A549 (cell line): ENCODE measurements at regions not wholly inside any gene's neighbourhood (a gene's known extent, or its start where the extent isn't known, plus 50 kb on each side); places are given as distances from the start of the nearest gene placed in this dataset.

Experiments used
- CEBPB ChIP-seq, 2 experiments: fragments of >200 bp in 1 of 2; sonication (Bioruptor Twin) in 1 of 2; formaldehyde crosslinking in 1 of 2; IDR thresholded peaks; 2 replicates each; pipeline ENCODE4 v1.6.1; 2012 to 2016
- CTCF ChIP-seq: fragments of >200 bp; sonication (Bioruptor Twin); formaldehyde crosslinking; IDR thresholded peaks from 3 replicates; pipeline ENCODE4 v1.5.1; 2016
- HDAC2 ChIP-seq: fragments of 200-600 bp; sonication (generic); IDR thresholded peaks from 2 replicates; pipeline ENCODE4 v1.6.1; 2016
- HEYL ChIP-seq: fragments of 250-450 bp; sonication (Bioruptor Pico); IDR thresholded peaks from 2 replicates; pipeline ENCODE4 v1.8.0; 2021; ENCODE audit warnings: mild to moderate bottlenecking, moderate library complexity
- MAFK ChIP-seq: fragments of 450-650 bp; IDR thresholded peaks from 2 replicates; pipeline ENCODE4 v1.6.1; 2014; ENCODE audit not compliant: partially characterized antibody
- MYC ChIP-seq: IDR thresholded peaks from 2 replicates; pipeline ENCODE4 v1.6.1; 2012; ENCODE audit warnings: mild to moderate bottlenecking, inconsistent platforms, low read length, improper control_type of control experiment, borderline replicate concordance
- POLR2A ChIP-seq: IDR thresholded peaks from 2 replicates; pipeline ENCODE4 v1.6.1; 2012; ENCODE audit warnings: mild to moderate bottlenecking, low read length
- POLR2AphosphoS2 ChIP-seq: conservative IDR thresholded peaks from 2 replicates; pipeline ENCODE4 v1.6.1; 2012; ENCODE audit warnings: low read length, improper control_type of control experiment, inconsistent platforms
- SREBF2 ChIP-seq: fragments of 450-650 bp; IDR thresholded peaks from 2 replicates; pipeline ENCODE4 v1.6.1; 2014; ENCODE audit warnings: mild to moderate bottlenecking, moderate library complexity
- ZNF302 ChIP-seq: fragments of 250-450 bp; sonication (Bioruptor Pico); IDR thresholded peaks from 2 replicates; pipeline ENCODE4 v1.9.0; 2021; ENCODE audit warnings: inconsistent platforms, mild to moderate bottlenecking, moderate library complexity
- TF ChIP-seq, protein P1 (sequence below): fragments of 450-650 bp; IDR thresholded peaks from 2 replicates; pipeline ENCODE4 v1.6.1; 2014; ENCODE audit warnings: antibody characterized with exemption
- TF ChIP-seq, protein P2 (sequence below): IDR thresholded peaks from 2 replicates; pipeline ENCODE4 v1.6.1; 2012

DNA sequence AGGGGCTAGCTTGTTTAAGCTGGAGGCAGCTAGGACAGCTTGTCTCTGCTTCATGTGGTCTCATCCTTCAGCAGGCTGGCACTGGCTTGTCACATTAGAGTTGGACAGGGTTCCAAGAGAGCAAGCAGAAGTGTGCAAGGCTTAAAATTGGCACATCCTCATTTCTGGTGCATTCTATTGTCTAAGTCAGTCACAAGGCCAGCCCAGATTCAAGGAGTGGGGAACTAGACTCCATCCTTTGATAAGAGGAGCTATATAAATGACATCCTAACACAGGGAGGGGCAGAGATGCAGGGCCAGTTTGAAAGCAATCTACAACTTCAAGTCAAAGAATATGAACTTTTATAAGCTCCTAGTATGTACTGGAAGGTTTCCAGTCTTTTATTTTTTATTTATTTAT lies 313.2 kb downstream of the PTTG2 start:
- TF ChIP-seq CTCF = no peak
- TF ChIP-seq HEYL (CRISPR knock-in tag) = no peak
- no peak for TF ChIP-seq POLR2AphosphoS2
- TF ChIP-seq HDAC2 = no peak
- no peak for TF ChIP-seq CEBPB (IDR thresholded peaks at IDR 0.05)
- TF ChIP-seq, protein P1, sequence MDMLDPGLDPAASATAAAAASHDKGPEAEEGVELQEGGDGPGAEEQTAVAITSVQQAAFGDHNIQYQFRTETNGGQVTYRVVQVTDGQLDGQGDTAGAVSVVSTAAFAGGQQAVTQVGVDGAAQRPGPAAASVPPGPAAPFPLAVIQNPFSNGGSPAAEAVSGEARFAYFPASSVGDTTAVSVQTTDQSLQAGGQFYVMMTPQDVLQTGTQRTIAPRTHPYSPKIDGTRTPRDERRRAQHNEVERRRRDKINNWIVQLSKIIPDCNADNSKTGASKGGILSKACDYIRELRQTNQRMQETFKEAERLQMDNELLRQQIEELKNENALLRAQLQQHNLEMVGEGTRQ = no peak
- no peak for TF ChIP-seq SREBF2
- TF ChIP-seq ZNF302 (CRISPR knock-in tag) = no peak
- no peak for TF ChIP-seq POLR2A
- no peak for TF ChIP-seq MYC
- TF ChIP-seq, protein P2, sequence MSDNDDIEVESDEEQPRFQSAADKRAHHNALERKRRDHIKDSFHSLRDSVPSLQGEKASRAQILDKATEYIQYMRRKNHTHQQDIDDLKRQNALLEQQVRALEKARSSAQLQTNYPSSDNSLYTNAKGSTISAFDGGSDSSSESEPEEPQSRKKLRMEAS = no peak
- no peak for TF ChIP-seq MAFK
